HG03103 (cell line): ENCODE measurements at regions not wholly inside any gene's neighbourhood (a gene's known extent, or its start where the extent isn't known, plus 50 kb on each side); places are given as distances from the start of the nearest gene placed in this dataset.
"Not testable (repeated sequence)": the region's sequence is repeated elsewhere in the genome, so short reads cannot be mapped to it uniquely, and the experiment has no call there.

Experiments used
- ATAC-seq: cut with Tn5 transposase; IDR thresholded peaks from one replicate; pipeline ENCODE4 v1.9.1; 2021; ENCODE audit warnings: low read depth; ENCODE audit not compliant: unreplicated experiment

DNA sequence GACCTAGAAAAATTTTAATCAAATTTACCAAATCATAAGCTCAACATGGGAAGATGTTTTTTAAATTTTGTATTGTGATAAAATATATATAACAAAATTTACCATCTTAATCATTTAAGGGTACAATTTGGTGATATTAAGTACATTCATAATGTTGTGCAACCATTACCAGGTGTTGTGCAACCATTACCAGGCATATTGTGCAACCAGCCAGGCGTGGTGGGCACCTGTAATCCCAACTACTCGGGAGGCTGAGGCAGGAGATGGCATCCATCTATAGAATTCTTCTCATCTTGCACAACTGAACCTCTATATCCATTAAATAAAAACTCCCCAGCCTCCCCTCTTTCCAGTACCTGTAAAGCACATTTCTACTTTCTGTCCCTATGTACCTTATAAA lies 124.5 kb upstream of the SLC13A1 start:
- no peak for ATAC-seq

DNA sequence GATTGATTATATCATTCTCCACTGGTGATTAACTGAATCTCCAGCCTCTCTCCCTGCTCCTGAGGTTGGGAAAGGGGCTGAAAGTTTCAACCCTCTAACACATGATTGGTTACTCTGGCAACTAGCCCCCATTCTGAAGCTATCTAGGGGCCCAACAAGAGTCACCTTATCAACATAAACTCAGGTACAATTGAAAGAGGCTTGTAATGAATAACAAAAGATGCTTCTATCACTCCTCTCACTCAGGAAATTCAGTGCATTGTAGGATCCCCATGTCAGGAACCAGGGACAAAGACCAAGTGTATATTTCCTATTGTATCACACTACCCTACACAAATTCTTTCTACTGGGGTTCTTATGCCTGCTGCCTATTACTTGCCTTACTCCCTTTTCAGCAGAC lies 123.9 kb upstream of the SLC13A1 start:
- no peak for ATAC-seq

DNA sequence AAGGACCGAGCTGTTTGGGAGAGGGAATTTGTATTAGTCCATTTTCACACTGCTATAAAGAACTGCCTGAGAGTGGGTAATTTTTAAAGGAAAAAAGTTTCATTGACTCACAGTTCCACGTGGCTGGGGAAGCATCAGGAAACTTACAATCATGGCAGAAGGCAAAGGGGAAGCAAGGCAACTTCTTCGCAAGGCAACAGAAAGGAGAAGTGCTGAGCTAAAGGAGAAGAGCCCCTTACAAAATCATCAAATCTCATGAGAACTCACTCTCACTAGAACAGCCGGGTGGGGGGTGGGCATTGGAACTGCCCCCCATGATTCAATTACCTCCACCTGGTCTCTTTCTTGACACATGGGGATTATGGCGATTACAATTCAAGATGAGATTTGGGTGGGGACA lies 121.8 kb upstream of the SLC13A1 start:
- not testable (repeated sequence) for ATAC-seq

DNA sequence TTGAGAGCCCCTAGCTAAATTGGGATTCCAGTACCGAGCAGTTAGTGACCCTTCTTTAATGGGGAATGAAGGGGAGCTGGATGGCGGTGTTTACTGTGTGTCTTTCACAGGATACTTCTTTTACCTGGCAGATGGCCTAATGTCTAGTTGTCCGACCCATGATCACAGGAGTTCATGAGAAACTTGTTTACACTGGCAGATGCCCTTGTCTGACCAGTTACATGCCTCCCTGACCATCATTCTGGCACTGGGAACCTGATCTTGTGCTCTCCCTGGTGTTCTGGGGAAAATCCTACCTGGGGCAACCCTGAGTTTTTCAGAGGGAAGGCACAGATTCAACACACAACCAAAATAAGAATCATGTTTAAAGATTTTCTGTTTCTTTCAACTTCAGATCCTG lies 120.1 kb upstream of the SLC13A1 start:
- no peak for ATAC-seq

DNA sequence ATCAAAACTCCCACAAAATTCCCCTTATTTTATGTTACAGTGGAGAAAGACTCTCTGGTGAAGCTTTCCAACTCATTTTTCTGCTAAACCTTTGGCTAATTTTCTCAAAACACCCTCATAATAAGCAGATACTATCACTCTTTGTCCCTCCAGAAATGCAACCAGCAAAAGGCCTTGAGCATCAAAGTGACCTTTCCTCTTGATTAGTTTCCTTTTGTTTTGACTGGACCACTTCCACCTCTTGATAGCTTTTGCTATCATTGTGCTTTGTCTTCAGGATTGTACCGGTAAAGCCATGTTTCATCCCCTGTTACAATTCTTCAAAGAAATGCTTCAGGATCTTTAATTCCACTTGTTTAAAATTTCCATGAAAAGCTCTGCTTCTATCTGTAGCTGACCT lies 115.1 kb upstream of the SLC13A1 start:
- ATAC-seq = no peak

DNA sequence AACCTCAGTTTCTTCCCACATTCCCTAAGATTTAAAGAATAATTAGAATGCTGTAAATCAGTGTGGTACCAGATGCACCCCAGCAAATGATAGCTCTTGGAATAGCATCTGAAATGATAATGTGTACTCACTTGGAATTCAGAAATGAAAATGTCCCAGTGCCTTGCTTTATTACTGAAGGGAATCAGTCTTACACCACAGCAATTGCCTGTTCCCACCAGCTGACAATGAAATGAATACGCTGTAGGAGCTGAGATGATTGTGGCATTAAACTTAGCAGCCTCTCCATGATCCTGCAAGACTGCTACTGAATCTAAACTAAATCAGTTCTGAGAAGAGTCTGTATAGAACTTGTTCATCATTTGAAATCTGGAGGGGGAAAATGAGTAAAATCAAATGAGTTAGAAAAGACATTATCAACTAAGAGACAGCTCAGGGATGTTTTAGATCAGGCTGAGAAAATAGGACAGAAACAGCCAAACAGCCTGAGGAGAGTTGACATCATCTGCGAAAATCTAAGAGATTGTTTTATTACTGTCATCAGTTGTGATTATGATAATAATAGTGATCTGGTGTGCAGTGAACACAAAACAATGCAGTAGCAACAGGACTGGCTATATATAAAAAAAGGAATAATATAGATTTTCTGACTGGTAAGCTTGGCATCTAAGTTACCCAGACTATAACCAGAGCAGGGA lies 108.6 kb upstream of the SLC13A1 start:
- ATAC-seq = no peak

DNA sequence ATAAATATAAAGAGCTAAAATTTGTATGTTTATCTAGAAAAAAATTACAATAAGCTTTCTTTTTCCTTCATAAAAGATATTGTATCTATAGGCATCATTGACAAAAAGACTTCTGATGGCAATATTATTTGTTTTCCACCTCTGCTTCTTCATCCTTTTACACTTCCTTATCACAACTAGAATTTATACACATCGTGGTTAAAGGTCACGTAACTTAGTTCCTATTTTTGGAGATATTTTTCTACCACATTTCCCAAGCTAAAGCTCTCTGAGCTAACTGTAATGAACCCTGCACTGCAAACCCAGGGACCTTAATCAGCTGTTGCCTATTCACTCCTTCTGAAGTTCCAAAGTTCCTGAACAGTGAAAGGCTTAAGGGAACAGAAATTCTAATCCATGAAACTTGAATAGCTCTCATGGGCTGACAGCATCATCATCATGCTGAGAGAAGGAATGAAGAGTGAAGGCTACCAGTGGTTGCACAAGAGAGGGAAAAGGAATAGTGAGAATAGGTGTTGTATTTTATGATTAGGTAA lies 106.1 kb upstream of the SLC13A1 start:
- ATAC-seq = no peak

DNA sequence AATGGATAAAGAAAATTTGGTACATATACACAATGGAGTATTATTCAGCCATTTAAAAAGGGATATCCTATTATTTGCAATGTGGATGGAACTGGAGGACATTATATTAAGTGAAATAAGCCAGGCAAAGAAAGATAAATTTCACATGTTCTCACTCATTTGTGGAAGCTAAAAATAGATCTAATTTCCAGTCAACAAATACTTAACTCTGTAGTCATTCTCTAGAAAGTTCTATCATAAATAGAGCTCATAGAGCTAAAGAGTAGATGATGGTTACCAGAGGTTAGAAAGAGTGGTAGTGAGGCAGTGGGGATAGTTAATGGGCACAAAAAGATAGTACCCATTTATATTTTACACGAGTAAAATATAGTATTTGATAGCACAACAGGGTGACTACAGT lies 104.2 kb upstream of the SLC13A1 start:
- no peak for ATAC-seq

DNA sequence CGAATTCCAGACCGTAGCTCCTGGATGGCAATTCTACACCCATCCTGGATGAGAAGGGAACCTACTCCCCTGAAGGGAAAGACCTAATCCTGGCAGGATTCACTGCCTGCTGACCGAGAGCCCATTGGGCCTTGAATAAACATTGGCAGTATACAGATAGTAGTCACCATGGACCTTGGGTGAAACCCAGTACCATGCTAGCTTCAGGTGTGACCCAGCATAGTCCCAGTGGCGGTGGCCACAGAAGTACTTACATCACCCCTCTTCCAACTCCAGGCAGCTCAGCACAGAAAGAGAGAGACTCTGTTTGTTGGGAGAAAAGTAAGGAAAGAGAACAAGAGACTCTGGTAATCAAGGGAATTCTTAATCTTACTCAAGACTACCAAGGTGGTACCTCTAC lies 97.2 kb upstream of the SLC13A1 start:
- ATAC-seq = no peak

DNA sequence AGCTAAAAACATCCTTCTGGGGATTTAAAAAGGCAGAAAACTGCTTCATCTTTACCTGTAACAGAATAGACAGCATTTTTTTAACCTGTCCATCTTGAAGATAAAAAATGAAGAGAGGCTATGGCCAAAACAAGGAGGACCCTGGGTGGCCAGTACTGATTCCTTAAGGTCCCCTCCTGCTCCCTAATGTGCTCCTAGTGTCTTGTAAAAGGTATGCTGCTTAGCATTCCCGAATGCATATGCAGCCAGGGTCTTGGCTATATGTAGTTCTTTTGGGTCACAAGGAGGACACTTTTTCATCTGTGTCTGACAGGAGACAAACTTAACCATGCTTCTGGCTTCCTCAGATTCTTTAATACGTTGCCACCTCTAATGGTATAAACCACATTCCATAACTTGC lies 93.9 kb upstream of the SLC13A1 start:
- no peak for ATAC-seq

DNA sequence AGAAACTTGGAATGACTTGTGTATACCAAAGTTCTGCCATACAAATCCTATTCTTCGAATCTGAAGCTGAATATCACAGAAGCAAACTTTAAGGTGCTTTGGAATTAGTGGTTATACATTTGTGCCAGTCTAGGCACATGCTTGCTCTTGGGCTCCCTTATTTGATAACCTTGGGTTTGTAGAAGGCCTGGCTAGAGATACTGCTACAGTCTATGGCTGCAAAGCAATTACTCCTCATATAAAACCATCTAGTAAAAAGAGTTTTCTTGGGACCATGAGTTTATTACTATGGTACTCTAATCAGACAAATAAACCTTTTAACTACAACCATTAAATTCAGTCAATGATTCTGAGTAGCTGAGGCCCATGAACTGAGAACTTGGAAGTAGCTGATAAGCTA lies 92.5 kb upstream of the SLC13A1 start:
- ATAC-seq = no peak

DNA sequence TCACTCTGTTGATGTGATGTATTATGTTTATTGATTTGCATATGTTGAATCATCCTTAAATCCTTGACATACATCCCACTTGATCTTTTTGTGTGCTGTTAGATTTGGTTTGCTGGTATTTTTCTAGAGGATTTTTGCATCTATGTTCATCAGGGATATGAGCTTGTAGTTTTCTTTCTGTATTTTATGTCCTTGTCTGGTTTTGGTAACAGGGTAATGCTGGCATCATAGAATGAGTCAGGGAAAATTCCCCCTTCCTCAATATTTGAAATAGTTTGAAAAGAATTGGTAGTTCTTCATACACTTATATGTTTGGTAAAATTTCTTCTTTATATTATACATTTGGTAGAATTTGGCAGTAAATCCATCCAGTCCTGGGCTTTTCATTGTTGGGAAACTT lies 89.4 kb upstream of the SLC13A1 start:
- ATAC-seq = no peak

DNA sequence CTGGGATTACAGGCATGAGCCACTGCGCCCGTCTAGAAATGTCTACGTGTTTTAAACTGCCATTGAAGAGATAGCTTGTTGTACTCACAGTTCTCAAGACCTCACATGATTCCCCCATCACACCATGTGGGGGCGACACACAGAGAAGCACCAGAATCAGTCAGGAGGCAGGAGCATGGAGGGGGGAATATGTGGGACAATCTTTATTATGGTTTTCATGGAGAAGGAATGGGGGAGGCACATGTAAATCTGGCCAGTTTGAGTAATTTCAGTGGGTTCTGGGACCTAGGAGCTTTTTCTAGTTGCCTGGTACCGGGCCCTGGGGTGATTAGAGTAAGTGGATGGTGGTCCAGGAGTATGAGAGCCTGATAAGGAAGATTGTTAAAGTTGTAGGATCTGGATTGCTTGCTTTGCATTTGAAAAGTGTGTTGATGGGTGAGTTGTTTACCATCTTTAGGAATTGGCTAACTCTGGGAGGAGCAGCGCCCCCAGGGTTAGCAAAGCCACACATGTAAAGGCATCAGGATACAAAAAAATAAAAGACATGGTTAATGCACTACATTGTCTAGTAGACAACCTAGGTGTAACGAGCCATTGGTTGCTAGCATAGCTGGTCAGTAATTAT lies 85.4 kb upstream of the SLC13A1 start:
- no peak for ATAC-seq

DNA sequence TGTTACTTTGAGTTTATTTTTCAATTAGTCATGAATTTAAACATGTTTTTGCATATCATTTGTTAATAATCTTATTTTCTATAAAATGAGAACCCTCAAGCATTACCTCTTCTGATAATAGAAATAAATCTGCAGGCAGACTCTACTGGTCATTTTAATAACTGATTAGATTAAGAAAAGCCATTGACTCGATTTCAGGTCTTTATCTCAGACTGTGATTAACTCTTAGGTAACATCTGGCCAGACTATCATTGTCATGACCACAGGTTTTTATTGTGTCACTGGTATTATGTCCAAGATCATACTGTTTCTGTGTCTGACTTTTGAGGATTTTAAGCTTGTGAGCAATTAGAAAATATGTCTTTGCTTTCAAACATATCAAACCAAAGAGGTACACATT lies 83.6 kb upstream of the SLC13A1 start:
- ATAC-seq = no peak

DNA sequence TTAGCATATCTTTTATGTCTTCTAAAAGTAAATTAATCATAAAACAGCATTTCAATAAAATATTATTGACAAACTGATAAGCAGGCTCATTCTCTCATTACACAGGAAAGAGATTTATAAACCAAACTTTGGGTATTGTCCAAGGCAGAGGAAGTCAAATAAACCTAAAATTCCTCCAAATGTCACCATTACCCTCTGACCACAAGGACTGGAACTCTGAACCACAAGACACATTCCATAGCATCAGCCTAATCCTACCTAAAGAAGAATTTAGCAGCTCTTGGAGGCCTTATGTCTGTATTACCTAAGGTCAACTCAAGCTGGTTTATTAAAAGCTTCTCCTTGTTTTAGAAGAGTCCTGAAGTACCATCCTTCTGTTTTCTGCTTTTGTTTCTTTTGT lies 82.4 kb upstream of the SLC13A1 start:
- ATAC-seq = no peak

DNA sequence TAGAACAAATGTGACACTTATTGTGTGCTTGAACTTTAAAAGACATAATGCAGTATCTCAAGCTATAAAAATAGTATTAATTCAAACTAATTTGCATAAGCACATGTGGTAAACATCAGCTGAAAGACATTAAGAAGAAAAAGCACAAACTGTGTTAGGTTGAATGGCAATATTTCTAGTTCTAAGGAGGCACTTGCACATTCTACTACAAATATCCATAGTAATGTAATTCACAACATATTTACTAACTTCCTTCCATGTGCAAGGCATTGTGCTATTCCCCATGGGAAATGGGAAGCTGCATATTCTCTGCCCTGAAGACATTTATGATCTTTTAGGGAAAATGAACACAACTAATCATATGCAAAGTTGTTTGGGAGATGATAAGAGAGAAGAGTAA lies 80.2 kb upstream of the SLC13A1 start:
- ATAC-seq = no peak

DNA sequence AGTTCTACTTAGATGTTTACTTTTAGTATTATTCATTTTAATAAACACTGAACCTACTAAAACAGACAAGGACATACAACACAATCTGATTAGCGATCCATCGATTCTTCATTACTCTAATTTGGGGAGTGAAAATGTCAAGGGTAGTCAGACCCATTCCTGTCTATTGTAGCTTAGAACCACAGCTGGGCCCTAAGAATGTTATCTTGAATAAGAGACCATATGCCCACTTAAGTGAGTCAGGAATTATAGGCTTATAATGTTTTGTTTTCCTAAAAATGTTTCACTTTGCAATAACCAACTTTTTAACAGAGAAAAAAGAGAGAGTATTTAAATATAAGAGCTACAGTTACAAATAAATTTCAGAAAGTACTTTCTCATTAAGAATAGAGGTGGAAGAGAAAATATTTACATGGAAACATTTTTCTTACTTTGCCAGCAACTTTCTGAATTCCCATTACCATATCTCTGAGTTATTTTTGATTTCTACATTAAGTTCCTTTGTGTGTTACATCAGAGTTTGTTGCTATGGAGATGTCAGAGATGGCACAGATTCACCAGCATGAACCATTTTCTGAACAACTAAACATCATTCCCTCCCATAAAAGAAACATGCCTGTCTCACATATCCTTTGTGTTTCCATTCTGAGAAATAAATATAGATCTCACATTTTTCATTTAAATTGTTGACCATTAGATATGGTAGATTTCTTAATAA lies 75.4 kb upstream of the SLC13A1 start:
- no peak for ATAC-seq

DNA sequence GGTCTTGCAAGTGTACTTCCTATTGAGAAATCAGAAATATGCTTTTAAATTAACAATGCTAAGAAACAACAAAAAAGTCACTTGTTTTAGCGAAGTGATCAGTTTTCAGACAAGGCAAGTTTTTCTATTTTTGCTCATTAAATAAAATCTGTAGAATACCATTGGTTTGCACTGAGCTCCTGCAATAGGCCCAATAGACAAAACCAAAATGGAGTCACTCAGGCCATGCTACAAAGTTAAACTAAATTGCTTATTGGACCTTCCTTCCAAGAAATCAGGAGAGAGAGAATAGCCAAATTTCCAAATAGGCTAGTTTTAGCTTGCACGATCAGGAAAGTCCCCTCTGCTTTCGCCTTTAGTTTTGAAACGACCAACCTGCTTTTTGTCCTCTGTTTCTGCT lies 73.4 kb upstream of the SLC13A1 start:
- no peak for ATAC-seq

DNA sequence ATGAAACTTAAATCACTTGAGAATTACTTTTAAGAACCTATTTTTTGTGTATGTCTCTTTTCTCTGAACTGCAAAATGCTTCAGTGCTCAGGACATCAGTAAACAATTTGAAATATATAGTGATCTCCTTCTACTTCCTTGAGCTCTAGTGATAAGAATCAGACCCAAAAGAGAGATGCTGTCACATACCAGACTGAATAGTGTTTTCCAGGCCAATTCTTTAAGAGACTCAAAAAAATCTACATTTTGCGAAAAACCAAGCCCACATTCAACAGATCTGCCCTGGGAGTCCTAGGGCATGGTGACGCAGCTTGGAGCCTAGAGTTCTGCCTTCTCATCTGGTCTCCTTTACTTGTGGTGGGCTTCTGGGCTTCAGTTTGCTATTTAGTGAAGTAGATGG lies 72.1 kb upstream of the SLC13A1 start:
- no peak for ATAC-seq

DNA sequence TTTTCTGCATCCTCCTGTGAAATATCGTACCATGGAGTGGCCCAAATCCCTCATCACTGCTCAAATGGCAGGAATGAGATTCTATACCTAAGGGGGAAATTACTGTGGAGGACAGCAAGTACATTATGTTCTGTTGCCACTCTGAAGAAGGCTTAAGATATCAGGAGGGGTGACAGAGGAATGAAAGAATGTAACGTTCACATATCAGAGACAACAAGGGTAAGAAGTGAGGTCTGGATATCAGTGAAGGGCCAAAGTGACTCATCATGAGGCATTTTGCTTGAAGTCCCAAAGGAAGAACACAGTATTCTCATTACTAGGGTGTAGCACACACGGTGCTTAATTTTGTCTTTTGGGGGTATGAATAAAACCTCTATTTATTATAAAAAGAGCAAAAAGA lies 71.5 kb upstream of the SLC13A1 start:
- ATAC-seq = no peak

DNA sequence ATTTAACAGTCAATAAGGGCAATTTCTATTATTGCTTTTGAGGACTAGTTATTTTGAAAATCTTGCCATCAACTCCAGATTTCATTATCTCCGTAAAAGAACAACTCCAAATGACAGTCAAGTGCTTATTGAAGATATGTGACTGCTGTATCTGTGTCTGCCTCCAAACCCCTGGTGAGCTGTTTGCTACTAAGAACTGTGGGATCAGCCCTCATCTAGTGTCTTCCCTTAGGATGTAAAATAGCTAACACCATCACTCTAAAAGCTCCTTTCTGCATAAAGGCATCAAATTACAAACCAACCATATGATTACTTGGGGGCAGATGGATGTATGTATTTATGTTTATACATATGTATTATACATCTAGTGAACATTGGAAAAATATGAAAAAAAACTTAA lies 70.8 kb upstream of the SLC13A1 start:
- ATAC-seq = no peak

DNA sequence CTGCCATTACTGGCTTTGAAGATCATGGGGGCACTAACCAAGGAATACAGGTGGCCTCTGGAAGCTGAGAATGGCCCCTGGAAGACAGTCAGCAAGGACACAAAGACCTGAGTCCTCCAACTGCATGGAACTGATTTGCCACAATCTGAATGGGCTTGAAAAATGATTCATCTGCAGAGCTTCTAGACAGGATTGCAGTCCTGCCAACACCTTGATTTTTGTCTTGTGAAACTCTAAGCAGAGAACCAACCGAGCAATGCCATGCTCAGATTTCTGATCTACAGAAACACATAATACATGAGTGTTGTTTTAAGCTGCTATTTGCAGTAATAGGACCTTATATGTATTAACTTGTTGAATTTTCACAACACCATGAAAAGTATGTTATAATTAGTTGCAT lies 66.1 kb upstream of the SLC13A1 start:
- ATAC-seq = no peak
